HG03159 (cell line): ENCODE measurements at regions not wholly inside any gene's neighbourhood (a gene's known extent, or its start where the extent isn't known, plus 50 kb on each side); places are given as distances from the start of the nearest gene placed in this dataset.

Experiments used
- ATAC-seq: cut with Tn5 transposase; IDR thresholded peaks from one replicate; pipeline ENCODE4 v1.9.1; 2021; ENCODE audit warnings: mild to moderate bottlenecking, moderate library complexity; ENCODE audit not compliant: unreplicated experiment

DNA sequence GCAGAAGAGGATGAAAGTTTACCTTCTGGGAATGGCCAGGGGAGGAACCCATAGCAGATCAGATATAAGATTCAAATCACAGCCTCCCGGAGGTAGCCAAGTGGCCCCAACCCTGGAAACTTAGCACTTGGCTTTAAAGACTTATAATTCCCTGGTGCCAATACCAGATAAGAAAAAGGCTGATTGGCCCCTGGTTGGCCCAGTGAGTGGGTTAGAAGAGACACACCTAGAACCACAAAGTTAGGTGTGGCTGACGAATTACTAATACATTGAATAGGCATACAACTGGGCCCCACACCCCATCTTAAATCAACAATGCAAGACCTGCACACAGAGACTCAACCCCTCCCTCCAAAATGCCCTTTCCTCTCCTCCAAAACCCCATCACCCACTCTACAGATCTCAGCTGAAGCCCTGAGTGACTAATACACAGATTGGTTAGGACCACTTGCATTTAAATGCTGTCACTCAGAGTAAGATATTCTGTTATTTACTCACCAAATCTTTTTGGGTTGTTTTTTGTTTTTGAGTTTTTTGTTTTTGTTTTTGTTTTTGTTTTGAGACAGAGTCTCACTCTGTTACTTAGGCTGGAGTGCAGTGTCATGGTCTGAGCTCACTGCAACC lies 315.4 kb upstream of the JARID2 start:
- no peak for ATAC-seq

DNA sequence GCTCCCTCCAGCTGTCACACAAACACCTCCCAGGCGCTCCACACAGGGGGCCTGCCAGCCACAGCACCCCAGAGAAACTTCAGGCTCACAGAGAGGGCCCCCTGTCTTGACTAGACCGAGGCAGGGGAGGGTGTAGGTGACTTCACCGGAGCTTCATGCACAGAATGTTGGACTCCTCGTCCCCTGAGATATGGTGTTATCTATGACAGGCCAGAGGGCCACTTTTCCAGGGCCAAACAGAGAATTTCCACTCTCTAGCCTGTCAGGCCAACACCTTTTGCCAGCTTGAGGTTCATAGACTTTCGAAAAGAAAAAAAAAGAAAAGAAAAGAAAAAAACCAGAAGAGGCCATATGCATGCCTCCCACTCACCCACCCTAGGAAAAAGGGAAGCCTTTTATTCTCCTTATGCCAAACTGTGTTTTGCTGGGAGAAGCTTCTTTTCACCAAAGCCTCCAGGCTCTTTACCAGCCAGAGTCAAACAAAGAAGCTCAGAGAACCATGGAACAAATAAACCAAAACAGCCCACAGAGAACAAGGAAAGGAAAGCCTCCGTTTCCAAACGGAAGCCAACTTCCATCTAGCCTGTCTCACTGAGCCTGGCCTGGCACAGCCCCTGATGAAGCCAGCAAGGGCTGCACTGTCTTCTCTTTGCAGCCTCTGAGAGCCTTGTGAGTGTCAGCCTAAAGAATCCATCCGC lies 313.2 kb upstream of the JARID2 start:
- no peak for ATAC-seq

DNA sequence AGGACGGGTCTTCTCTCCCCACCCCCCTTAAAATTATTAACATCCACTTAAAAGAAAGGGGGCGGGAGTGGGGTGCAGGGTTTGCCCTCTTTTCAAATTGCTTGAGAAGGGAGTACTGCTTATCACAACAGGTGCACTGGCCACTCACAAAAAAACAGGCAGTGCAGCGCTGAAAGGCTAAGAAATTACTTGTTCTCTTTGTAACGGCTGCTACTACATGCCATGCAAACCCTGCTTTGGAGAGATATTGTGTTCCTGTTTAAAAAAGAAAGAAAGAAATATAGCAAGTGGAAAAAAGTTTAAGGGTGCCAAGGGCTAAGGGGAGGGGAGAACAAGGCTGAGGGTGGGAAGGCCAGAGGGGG lies 312.7 kb upstream of the JARID2 start:
- no peak for ATAC-seq

DNA sequence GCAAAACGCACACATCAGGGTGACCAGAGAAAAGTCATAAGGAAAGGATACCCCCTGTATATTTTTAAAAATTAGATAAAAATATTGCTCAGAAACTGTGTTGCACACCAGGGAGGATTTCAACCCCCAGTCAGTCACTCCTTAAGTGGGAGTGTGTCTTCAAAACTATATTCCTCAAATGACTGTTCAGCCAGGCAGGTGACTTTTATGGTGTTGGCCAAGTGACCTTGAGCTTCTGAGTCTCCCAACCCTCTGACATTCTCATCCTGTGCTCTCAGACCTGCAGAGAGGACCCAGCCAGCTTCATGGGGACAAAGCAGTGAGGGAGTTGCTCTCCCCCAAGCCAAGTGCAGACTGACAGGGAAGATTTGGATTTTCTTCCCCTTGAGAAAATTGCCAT lies 311.9 kb upstream of the JARID2 start:
- ATAC-seq: no peak

DNA sequence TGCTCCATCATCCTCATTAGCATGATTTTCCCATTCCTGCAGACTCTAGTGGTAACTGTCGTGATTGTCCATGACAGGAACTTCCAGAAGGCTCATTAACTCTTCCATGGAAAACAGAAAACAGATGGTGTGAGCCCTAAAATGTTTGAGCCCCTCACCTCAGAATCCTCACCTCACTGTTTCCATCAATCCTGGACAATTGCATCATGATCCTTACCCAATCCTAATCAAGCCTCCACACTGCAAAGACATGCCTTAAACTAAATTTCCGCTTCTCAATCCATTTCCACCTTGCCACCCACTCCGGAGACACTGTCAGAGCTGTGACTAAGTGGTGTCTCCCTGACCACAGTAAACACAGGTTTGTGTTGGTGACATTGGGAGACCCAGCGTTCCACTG lies 311.0 kb upstream of the JARID2 start:
- no peak for ATAC-seq

DNA sequence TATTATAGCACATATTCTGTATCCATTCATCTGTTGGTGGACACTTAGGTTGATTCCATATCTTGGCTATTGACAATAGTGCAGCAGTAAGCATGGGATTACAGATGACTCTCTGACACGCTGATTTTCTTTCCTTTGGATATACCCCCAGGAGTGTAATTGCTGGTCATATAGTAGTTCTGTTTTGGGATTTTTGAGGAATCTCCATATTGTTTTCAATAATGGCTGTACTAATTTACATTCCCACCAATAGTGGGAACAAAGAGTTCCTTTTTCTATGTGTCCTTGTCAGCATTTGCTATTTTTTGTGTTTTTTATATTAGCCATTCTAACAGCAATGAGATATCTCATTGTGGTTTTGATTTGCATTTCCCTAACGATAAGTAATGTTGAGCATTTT lies 309.0 kb upstream of the JARID2 start:
- no peak for ATAC-seq

DNA sequence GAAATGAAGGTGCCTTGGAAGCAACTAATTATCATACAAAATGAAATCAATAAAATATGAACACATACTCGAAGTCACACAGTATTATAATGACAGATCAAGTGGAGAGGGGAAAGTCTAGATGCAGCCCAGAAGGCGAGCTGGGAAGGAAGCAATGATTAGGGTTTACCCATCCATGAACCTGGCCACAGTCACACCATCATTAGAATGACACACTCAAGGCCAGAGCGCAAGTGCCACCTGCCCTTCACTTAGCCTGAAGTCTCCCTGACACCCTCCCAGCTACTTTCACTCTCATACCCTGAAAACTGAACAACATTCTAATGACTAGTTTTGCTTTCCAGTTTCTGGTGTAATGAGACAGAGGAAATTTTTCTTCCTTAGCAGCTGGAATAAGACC lies 302.8 kb upstream of the JARID2 start:
- no peak for ATAC-seq

DNA sequence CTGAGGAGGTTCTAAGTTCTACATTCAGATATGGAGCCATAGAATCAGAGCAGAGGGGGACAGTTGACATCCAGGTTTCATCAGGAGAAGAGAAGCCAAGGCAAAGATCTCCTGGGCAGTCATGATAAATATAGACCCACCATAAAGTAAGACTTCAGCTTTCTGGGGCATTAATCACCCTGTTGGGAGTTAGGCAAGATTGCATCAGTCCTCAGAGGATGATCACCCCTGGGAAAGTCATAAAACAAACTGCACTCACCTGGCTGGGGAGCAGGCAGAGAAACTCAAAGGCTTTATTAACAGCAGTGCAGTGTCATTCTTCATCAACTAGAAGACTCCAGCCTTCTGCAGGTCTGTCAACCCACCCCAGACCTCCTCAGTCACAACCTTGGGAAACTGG lies 301.3 kb upstream of the JARID2 start:
- ATAC-seq: no peak

DNA sequence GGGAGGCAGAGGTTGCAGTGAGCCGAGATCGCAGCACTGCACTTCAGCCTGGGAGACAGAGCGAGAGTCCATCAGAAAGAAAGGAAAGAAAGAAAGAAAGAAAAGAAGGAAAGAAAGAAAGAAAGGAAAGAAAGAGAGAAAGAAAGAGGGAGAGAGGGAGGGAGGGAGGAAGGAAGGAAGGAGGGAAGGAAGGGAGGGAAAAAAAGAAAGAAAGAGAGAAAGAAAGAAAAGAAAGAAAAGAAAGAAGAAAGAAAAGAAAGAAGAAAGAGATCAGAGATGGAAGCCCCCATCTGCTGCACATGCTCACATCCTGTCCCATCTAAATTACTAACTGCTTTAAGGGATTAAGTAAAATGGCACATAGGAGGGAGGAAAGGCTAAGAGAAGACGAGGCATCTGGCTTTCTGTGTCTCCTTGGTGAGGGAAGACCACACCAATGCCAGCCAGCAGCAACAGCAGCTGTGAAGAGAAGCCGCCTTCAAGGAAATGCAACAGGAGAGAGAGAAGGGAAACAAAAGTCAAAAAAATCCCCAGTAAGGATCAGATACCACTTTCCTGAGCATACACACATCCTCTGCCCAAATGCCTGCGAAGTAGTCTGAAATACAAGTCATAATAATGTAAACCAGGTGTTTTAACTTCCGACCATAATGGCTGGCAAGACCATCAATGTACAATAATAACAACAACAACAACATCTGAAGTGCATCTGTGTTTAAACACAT lies 300.2 kb upstream of the JARID2 start:
- ATAC-seq: no peak

DNA sequence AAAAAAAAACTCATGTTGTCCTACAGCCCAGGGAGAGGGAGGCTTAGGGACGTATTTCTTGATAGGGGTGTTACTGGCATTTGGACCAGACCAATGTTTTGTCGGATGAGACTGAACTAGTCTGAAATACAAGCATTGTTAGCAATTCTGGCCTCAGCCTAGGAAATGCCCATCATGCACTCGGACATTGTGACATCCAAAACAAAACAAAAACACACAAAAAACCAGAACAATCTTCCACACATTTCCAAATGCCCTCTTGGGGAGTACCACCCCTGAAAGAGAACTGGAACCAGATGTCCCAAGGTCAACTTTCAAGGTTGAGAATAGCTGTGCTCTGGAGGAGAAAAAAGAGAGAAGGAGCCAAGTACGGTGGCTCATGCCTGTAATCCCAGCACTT lies 299.1 kb upstream of the JARID2 start:
- no peak for ATAC-seq

DNA sequence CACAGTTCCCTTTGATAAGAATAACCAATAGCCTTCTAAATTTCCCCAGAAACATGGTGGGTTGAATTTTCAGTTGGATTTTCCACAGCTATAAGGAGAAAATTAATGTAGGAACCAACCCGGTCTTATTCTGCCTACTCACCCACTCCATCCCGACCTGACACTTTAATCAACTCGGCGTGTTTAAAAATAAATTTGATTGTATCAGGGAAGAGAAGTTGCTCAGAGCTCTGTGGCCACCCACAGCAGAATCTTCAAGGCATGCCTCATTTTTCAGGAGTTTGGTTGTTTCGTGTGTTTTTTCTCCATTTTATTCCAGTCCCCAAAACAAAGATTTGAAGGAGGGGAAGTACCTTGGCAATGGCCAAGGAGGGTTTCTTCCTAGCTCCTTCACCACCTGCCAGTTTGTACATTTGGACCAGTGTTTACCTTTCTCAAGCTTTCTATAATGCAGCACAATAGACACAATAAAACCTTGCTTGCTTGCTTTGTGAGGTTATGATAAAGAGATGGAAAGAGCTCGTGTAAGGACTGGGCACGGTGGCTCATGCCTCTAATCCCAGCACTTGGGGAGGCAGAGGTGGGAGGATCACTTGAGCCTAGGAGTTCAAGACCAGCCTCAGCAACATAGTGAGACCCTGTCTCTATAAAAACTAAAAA lies 297.2 kb upstream of the JARID2 start:
- no peak for ATAC-seq

DNA sequence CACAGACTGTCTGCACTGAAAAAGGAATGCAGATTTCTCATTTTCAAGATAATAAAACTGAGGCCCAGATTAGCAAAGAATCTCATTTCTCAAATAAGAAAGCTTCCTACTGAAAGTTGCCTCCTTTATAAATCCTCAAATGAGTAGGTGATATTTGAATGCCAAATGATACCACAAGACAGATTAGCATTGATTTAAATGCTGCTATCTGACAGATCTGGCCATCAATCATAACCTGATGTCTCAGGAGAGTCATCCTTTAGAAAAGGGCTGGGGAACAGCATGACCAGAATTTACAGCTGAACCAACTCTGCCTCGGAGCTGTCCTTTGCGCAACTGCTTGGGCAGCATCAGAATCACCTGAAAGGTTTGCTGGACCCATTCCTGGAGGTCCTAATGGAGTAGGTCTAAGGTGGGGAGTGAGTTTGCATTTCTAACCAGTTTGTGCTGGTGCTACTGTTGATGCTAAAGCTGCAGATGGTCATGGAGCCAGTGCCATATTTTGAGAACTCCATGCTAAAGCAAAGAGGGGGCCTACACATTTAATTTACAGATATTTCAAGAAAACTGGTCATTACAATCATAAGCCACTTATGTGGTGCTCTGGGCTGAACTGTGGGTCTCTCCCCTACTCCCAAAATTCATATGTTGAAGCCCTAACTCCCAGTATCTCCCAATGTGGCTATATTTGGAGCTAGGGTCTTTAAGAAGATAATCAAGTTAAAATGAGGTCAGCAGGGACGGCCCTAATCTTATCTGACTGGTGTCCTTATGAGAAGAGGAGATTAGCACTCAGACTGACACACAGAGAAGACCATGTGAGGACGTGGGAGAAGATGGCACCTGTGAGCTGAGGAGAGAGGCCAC lies 295.5 kb upstream of the JARID2 start:
- no peak for ATAC-seq

DNA sequence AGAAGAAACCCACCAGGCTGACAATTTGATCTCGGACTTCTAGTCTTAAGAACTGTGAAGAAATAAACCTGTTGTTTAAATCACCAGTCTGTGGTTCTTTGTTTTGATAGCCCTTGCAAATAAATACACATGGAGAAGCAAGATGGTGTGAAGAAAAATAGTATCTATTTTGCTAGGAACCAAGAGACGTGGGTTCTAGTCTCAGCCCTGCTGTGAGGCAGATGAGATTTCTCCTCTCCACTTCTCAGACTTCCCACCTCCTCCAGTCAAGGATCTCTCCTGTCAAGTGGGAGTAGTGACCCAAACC lies 294.9 kb upstream of the JARID2 start:
- ATAC-seq: no peak

DNA sequence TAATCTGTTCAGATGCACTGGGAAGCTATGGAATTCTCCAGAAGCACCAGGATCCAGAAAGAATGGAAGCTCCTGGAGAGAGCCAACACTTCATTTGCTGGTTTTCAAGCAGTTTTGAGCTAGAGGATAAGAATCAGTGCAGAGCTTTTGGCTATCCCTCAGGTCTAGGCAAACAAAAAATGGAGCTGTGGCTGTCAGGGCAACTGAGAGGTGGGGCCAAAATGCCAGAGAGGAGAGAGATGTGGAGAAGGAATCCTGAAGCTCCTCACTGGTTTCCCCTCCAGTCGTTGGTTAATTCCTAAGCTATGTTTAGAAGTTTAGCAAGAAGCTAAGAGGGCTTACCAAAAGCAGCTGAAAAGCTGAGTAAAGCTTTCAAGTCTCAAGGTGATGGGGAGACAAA lies 294.2 kb upstream of the JARID2 start:
- no peak for ATAC-seq

DNA sequence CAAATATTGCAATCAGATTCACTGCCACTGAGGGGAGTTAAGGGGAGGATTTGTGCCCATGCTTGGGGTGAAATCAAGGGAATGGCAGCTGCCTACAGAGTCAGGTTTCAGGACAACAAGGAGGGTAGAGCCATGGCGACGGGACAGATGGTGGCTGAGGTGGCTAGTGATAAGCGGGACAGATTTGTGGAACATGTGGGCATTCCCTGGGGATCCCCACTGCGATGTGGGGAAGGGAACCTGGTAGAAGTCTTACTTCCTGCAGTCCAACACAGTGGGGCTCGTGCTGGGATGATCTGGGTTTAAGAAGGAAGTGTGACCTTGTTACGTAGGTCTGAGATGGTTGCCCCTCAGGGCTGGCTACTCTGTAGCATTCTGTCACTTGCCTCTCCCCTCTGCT lies 292.0 kb upstream of the JARID2 start:
- ATAC-seq: no peak

DNA sequence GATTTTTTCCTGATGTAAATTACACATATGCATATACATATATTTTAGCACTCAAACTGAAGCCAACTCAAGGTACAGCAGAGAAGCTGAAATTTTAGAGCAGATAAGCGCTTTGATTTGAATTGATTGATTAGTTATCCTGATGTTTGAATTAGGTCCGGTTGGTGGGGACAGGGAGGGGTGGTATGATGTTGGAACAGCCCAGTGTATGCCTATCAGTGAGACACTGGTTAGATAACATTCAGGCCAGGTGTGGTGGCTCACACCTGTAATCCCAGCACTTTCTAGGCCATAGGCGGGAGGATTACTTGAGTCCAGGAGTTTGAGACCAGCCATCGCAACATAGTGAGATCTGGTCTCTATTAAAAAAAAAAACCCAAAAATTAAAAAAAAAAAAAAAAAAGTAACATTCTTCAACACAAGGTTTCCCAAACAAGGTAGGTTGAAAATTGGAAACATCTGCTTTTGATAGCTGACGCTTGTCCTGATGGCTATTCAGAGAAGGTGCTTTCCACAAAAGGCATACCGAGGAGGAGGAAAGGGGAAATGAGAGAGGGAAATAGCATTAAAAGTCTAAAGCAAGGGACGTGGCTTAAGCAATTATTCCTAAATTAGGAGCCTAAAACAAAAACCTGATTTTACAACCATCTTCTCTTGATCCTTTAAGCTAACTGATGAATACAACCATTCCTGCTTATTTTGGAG lies 288.4 kb upstream of the JARID2 start:
- no peak for ATAC-seq

DNA sequence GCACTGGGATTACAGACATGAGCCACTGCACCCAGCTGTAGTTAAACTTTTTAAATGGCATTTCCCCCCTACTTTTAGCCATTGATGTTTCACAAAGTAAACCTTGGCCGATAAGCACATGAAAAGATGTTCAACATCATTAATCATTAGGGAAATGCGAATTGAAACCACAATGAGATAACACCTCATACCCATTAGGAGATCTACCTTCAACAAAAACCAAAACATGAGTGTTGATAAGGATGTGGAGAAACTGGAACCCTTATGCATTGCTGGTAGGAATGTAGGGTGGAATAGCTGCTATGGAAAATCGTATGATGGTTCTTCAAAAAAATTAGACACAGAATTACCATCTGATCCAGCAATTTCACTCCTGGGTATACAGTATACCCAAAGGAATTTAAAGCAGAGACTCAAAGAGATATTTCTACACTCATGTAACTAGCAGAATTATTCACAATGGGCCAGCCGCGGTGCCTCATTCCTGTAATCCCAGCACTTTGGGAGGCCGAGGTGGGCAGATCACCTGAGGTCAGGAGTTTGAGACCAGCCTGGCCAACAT lies 286.5 kb upstream of the JARID2 start:
- no peak for ATAC-seq

DNA sequence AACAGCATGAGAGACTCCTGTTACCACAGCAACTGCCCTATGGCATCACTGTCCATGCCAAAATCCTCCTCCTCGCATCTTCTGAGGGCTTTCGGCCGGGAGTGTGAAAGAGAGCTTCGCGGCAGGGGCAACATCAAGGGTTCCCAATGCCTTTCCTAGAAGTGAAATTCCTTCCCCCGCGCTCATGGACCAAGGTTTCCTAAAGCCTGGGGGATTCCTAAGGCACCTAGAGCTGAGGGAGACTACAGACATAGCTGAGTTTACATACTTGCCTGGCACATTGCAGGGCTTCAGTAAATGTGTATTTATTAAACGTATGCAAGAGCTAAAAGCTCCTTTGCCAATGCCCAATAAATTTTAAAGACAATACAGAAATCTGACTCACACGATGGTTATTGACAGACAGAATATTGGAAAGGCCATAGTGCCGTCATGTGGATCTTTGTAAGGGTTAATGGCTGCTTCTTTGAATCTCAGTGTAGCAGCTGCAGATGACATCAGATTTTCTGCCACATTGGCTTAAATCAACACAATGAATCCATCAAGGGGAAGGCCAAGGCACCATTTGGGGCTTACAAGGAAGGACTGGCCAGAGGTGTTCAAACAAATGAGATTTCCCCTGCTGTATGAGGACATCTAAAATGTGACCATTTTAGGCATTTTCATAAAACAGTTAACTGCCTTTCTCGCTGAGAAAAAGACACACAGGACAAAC lies 281.2 kb upstream of the JARID2 start:
- no peak for ATAC-seq

DNA sequence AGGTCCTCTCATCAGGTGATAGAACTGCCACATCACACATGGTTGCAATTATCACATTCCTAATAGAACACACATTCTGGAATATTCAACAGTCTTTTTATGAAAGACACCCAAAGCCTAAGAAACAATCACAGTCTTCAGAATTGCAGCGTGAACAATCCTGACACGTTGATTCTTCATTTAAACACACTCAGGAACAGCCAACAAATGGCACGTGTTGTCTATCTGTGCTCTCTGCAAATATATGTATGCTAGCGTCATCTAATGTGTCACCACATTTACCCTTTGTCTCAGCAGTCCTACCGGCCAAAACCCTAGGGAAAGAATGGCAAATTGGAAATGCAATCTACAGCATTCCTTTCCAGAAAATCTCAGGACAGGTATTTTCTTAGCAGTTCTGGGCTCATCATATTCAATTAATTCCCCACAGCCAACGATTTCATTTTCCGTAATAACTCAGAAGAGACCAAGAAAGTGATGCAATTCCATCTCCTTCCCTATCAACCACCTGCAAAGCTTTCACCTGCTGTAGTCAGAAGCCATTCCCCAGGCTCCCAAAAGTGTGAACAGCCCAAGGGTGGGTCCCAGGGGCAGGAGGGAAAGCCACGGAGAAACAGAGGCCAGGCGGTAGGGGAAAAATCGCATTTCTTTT lies 280.3 kb upstream of the JARID2 start:
- no peak for ATAC-seq
